Esophagus squamous epithelium (tissue), 4 donors: ENCODE measurements at regions not wholly inside any gene's neighbourhood (a gene's known extent, or its start where the extent isn't known, plus 50 kb on each side); places are given as distances from the start of the nearest gene placed in this dataset.

Source experiments
- POLR2A ChIP-seq, 4 donors: fragments of 450-650 bp; IDR thresholded peaks; one replicate each; pipeline ENCODE4 v1.6.1; 2017; ENCODE audit warnings: antibody characterized with exemption in 4 of 4, mild to moderate bottlenecking in 4 of 4, moderate library complexity in 3 of 4
- TF ChIP-seq, protein P1 (sequence below), 6 experiments: fragments of 450-650 bp in 4 of 6; fragments of 200-600 bp in 2 of 6; sonication (generic) in 2 of 6; IDR thresholded peaks; one replicate each; pipeline ENCODE4 v1.5.1; 2016 to 2019; ENCODE audit warnings: antibody characterized with exemption in 6 of 6, mild to moderate bottlenecking in 4 of 6, moderate library complexity in 4 of 6

DNA sequence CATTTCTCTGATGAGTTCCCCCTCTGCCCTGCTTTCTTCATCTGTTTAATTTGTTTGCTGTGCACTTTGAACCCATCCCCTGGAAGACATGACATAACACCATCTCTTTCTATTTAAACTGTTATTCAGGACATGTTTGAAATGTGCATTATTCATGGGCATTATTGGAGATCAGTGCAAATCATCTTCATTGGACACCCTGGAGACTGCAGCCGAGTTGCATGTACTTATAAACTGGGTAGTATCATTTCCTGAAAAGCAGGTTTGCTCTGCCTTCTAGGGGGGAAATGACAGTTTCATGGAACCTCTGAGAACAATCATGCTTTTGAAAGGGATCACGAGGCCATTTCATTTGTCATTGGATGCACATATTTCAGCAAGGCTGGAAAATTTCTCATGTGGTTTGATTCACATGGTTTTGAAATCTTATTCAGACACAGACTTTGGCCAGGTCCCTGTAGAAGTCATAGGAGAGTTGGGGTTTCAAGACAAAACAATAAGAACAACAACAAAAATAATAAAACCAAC, 462.8 kb upstream of the MEX3C start:
- TF ChIP-seq POLR2A (IDR thresholded peaks at IDR 0.05): no peak
- TF ChIP-seq, protein P1, sequence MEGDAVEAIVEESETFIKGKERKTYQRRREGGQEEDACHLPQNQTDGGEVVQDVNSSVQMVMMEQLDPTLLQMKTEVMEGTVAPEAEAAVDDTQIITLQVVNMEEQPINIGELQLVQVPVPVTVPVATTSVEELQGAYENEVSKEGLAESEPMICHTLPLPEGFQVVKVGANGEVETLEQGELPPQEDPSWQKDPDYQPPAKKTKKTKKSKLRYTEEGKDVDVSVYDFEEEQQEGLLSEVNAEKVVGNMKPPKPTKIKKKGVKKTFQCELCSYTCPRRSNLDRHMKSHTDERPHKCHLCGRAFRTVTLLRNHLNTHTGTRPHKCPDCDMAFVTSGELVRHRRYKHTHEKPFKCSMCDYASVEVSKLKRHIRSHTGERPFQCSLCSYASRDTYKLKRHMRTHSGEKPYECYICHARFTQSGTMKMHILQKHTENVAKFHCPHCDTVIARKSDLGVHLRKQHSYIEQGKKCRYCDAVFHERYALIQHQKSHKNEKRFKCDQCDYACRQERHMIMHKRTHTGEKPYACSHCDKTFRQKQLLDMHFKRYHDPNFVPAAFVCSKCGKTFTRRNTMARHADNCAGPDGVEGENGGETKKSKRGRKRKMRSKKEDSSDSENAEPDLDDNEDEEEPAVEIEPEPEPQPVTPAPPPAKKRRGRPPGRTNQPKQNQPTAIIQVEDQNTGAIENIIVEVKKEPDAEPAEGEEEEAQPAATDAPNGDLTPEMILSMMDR (IDR thresholded peaks at IDR 0.05): no peak
